HG03378 (cell line): ENCODE measurements at regions not wholly inside any gene's neighbourhood (a gene's known extent, or its start where the extent isn't known, plus 50 kb on each side); places are given as distances from the start of the nearest gene placed in this dataset.

Experiments
- ATAC-seq: cut with Tn5 transposase; IDR thresholded peaks from one replicate; pipeline ENCODE4 v1.9.1; 2021; ENCODE audit warnings: mild to moderate bottlenecking, moderate library complexity; ENCODE audit not compliant: unreplicated experiment

GRCh38 chr13:40185414-40185813 is 481.0 kb downstream of the FOXO1 start:
- ATAC-seq, result no peak

GRCh38 chr13:40186041-40186440 is 480.4 kb downstream of the FOXO1 start:
- ATAC-seq, result no peak

DNA sequence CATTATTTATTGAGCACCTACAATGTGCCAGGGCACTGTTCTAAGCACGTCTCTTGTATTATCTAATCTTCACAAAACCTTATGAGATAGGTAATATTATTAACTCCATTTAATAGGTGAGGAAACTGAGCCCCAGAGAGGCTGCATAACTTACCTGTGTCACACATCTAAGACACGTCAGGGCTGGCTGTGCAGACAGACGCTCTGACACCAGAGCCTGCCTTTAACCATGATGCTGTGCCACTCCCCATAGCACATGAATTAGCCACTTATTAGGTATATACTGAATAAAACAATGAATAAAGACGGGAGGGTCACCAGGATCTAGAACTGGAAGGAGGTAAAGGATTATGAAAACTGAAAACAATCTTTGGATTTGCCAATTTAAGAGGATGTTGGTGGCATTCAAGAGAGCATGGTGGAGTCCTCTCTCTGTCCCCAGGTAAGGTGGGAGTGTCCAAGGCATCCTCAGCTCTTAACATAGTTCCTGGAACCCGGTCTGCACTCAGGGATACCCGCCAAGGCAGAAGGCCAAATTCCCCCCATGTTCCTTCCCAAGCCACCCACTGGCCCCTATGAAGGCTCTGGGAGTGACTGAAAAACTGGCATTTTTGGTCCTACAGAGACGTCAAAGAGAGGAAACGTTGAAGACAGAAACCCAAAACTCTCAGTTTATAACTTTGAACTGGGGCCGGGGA is 479.7 kb downstream of the FOXO1 start:
- ATAC-seq, result no peak

GRCh38 chr13:40187324-40187795 is 479.1 kb downstream of the FOXO1 start:
- ATAC-seq, result no peak

DNA sequence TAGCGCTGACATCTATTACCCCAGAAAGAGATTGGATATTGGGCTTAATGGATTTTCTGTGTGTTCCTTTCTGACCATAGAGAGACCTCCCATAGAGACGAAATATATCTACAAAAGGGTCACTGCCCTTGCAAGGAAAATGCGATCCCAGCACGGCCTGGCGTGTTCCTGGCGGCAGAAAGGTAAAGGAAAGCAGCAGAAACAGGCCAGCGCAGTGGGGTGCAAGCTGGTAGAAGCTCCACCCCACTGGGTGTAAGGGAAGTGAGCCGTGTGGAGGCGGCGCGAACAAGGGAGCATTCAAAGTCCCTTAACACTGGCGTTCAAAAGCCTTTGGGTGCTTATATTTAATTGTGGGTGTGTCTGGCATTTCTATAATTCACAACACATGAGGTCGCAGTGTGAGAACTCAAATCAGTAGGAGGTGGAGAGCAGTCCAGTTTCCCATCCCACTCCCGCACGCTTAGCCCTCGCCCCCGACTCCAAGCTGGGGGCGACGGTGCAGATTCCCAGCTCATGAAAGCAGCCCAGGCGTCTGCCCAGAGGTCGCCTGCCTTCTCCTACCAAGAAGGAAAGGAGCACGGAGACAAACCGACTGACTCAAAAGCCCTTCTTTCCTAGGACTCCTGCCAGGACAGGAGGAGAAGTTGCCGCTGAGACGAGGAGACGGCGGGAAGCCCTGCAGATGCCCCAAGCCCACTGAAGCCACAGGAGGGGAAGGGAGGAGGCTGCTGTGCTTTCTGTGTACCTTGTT is 478.4 kb downstream of the FOXO1 start:
- ATAC-seq, result no peak

GRCh38 chr13:40189426-40189825 is 477.0 kb downstream of the FOXO1 start:
- no peak for ATAC-seq

DNA sequence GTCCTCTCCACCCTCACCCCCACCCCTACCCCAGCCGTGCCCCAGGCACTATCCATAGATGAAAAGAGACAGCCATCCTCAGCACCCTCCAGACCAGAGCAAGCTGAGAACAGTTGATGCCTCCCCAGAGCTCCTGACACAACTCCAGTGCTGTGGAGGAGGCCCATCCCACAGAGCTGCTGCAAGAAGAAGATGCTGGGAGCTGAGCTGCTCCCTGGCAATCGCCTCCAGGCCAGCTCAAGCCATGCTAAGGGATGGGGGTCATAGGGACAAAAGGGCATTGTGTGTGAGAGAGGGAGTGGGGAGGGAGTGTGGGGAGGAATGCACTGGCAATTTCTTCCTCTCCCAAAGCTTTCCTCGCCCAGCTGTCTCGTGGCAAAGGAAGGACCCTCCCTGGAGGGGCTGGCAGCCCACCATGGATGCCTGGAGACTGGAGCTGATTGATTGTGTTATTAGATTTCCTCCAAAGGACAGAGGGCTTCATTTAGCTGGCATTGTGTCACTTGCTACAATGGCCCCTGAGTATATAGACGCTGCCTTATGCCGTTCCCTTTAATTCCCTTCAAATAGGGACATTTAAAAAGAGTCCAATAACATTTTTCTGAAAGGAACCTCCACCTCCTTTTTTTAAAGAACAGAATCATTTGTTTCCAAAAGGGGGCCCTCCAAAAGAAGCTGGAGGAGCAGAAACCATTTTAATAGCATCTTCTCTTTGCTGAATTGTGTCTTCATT is 476.4 kb downstream of the FOXO1 start:
- no peak for ATAC-seq

- no peak for ATAC-seq
Measured at GRCh38 chr13:40190641-40191100, 475.8 kb downstream of the FOXO1 start.

DNA sequence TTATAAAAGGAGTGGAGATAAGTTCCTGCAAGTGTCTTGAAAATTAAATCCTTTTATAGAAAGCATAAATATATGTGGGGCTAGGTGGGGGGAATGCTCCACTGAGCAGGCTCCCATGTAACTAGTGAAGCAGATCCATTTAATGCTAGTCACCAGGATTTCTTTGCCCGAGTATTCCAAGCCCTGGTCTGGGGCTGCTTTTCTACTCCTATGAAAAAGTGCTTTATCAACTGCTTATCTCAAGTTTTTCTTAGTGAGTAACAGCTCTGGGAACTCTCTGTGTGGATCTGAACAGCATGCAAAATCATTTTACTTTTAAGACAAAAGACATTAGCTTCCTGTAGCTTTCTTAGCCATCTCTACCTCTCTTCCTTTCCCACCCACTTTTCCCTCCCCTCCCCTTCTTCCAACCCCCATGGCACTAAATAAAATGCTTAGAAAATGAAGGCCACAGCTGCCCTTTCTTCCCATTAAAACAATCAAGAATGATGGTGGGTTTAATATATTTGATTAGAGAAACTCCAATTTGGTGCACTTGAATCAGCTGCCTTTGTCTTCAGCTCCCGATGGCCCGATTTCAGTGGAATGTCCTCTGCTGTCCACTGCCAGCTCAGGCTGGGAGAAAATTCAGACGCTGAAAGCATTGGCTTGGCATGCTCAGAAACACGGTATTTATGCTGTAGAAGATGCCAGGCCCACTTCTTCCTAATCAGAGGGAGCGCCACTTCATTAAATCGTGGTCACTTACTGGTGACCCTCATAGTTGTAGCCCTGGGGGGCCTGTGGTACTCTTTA is 475.1 kb downstream of the FOXO1 start:
- no peak for ATAC-seq

- no peak for ATAC-seq
Measured at GRCh38 chr13:40192452-40192851, 474.0 kb downstream of the FOXO1 start.

DNA sequence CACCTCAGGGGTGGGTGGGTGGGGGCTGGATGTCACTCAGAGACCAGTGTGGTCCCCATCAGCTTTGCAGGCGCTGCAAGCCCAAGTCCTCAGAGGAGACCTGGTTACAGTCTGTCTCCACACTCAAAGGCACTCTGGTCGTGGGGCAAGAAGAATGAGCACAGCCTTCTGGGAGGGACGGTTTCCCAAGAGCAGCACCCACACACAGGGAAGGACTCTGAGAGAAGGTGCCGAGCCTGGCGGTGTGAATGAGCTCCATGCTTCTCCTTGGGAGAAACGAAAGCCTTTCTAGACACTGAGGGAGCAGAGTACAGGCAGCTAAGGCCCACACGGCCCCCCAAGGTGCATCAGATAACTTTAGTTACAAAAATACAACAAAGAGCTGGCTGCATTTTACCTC is 473.6 kb downstream of the FOXO1 start:
- ATAC-seq, result no peak

- no peak for ATAC-seq
Measured at GRCh38 chr13:40193286-40194223, 472.9 kb downstream of the FOXO1 start.

DNA sequence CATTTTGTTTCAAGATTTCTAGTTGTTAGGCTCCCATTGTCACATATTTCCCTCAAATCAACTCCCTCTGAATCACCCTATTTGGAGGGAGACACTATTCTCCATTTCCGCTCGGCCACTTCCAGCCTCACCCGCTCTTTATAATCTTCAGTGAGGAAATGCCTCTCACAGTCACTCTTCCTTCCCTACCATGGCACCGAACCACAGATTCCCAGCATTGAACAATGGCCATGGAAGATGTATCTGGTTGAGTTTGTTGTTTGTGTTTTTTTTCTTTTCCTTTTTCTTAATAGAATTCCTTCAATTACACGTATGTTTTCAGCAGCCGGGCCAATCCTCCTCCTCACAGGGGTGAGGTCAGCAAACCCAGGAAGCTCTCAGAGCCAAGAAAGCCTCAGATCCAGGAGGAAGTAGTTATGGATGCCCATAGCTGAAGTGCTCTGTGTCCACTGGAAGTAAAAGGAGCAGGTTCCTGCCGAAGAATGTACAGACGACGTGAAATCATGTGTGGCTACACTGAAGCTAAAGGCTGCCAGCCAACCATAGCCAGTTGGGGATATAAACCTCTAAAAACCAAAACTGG is 472.1 kb downstream of the FOXO1 start:
- ATAC-seq, result no peak

DNA sequence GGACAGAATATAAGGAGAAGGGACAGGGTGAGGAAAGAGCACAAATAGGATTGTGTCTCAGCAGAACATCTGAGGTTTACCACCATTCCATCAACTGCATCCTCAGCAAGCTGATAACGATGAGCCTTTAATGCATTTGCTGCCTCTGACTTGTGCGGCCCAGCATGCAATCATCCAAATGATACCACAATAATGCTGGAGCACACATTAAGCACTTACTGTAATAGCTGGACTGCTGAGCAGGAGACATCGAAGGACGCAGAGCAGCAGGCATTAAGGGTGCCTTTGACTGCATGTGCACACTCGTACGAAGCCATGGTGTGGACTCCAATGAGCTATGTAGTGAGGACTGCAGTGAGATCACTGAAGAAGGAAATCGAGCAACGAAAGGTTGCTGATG is 469.4 kb downstream of the FOXO1 start:
- ATAC-seq, result no peak

DNA sequence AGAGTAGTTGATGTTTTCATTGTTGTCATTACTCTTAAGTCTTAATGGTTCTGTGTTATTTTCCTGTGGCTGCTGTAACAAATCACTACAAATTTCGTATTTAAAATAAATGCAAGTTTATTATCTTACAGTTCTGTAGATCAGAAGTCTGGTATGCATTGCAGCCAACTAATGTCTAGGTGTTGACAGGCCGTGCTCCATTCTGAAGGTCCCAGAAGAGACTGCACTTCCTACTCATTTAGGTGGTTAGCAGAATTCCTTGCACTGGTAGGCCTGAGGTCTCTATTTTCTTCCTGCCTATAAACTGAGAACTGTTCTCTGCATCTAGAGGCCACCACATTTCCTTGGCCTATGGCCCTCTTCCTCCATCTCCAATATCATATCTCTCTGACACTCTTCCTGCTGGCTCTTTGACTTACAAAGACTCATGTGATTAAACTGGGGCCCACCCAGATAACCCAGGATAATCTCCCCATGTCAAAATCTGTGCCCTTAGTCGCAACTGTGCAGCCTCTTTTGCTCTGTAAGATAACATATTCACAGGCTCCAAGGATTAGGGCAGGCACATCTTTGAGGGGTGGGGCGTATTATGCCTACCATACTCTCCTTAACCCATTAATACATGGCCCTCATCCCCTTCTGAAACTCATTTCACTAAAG is 468.4 kb downstream of the FOXO1 start:
- ATAC-seq, result no peak

DNA sequence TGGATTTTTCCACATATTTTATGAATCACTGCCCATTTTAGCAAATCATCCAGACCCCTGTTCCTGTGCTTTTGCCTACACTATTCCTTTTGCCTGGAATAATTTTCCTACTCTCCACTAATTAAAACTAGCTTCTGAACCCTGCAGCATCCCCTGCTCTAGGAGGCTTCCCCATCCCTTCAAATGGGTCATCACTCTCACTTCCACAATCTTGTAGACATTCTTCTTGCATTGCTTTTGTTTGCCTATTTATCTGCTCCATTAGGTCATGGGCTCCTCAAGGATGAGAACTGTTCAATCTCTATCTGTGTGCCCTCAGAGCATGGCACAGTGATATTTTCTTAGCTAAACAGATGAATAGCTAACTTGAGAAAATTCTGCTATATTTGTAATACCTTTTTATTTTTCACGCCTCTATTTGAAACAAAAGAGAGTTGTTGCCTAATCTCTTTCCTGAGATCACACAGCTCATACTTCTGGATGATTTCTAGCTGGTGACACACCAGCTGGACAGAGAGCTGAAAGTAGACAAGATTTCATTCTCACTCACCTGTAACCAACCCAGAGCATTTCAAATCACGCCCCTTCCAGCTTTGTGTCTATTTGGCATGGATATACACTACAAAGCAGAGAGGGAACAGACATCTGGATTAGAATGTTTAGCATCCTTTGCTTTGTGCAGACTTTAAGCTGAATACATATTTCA is 466.0 kb downstream of the FOXO1 start:
- ATAC-seq, result no peak

- no peak for ATAC-seq
Measured at GRCh38 chr13:40204246-40204645, 462.2 kb downstream of the FOXO1 start.

DNA sequence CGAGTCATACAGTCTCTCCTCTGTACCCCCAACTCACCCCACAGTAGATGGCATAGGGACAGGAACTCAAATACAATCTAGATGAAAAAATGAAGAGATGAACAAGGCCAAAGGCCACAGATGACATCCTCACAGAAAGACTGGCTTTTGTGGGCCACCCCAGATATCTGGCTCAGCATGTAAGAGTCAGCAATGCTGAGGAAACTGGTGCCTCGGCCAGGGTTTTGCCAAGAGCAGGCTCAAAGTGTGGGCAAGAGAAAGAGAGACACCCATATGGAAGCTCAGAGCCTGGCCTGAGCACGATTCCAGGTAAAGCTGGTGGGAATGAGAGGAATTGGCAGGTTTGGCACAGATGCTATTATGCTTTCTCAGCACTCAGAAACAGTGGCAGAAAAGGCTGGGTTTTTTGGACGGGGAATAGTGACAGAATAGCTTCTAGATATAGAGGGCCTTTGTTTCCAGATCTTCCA is 460.6 kb downstream of the FOXO1 start:
- no peak for ATAC-seq
